H4 (cell line): ENCODE measurements at regions not wholly inside any gene's neighbourhood (a gene's known extent, or its start where the extent isn't known, plus 50 kb on each side); places are given as distances from the start of the nearest gene placed in this dataset.
A peak's percentile ranks its signal among the peaks of the same experiment; 100 is the strongest.

ENCODE experiments used
- DNase-seq: peaks from one replicate; pipeline ENCODE4 v3.0.0-alpha.2; 2015; ENCODE audit warnings: low spot score

DNA sequence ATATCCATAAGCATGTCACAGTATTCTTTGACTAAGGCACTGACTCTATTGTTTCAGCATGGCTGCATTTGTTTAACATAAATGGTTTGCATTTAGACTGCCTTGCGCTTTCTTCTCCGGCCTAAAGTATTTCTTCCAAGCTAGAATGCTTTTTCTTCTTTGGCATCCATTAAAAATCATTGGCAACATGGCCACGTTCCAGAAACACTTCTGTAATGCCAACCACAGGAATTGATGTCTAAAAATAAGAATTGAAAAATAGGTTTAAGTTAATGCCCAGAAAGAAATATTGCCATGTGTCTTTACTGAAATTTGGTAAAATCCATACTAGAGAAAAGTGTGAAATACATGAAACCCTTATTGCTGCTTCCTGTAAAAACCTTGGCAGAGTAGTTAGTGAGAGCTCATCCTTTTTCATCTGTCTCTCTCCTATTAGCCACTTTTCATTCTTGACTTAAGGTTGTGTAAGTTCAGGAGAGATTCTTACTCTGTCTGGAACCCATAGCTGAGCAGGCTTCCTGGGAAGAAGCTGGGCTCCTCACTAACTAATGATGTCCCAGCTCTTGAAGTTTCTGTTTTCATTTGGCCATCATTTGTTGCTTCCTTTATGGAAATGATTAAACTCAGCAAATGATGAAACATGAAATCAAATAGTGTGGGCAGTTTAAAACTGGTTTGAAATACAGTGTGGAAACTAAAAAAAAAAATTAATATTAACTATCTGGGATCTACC, 58.2 kb upstream of the RPS23 start:
- DNase-seq, result no peak

- no peak for DNase-seq
These were observed 57.7 kb upstream of the RPS23 start for GRCh38 chr5:82335806-82336205.

GRCh38 chr5:82334856-82335255, 56.7 kb upstream of the RPS23 start:
- peak; percentile 56 for DNase-seq

DNA sequence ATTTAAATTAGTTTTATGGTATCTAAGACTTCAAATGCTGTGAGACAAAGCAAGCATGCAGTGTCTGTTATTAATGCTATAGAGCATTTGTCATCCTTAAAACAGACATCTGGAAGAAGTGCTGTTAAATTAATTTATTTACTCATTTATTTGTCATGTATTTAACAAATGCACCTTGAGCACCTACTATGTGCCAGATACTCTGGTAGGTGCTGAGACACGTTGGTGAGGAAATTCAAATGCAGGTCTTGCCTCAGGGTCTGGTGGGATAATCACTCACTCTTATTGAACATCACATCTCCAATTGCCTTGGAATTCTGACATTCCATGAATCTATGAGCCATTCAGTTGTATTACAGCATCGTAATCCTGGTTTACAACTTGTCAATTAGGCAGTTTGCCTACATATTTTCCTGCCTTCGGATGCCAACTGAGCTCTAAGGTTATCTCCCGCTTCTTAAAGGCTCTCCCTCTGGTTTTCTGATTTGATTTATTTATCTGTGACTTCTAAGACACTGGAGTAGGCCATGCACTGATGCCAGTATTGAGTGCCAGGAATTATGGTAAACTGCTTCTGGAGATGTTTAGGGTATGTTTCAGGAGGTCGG, 56.0 kb upstream of the RPS23 start:
- DNase-seq, result no peak

- DNase-seq, result no peak
These were observed 54.9 kb upstream of the RPS23 start for GRCh38 chr5:82332886-82333615.

- no peak for DNase-seq
These were observed 54.1 kb upstream of the RPS23 start for GRCh38 chr5:82332064-82332855.

DNA sequence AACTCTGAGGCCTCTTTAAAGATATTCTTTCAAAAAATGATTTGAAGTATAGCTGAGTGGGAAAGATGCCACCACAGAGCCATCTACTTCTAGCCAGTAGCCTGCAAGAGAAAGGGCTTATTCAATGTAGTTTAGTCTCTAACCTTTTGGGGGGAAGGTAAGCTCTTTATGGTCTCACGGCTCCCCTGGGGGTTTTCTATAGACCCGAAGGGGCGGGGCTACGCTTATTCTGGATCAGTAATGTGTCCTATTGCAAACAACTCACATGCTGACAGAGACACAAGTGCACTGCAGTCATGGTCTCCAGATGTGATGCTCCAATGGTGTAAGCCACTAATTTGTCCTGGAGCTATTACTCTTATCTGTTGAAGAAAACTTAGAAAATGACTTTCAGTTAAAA, 53.4 kb upstream of the RPS23 start:
- no peak for DNase-seq

DNA sequence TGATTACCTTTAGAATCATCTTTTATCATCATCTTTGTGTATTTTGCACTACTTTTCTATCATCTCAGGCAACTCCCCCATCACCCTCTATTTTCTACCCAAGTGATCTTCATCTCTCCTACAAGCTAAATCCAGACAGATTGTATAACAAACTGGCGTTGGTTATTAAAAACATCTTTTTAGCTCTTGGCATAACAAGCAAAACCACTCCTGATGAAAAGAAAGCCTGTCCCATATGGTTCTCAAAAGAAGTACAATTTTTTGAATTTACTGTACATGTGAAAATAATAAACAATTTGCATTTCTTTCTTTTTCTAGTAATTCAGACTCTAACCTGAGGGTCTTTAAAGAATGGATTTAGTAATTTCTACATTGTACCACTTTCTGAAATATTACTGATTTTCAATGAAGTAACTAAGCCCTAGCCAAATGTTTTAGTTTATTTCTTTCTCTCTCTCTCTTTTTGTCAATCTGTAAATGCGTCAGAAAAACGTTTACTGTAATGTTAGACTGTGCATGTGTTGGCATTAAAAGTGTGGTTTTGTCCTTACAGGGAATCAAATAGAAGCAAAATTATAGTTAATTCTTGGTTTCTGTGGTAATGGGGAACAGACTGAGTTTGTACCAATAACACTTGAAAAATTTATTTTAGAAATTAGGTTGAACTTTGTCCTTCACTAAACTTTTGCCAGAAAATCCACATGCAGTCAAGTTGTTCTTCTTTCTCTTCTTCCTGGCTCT, 52.5 kb upstream of the RPS23 start:
- DNase-seq, result no peak

GRCh38 chr5:82329393-82329792, 51.2 kb upstream of the RPS23 start:
- no peak for DNase-seq
